ENCODE measurements at regions not wholly inside any gene's neighbourhood (a gene's known extent, or its start where the extent isn't known, plus 50 kb on each side); places are given as distances from the start of the nearest gene placed in this dataset.

DNA sequence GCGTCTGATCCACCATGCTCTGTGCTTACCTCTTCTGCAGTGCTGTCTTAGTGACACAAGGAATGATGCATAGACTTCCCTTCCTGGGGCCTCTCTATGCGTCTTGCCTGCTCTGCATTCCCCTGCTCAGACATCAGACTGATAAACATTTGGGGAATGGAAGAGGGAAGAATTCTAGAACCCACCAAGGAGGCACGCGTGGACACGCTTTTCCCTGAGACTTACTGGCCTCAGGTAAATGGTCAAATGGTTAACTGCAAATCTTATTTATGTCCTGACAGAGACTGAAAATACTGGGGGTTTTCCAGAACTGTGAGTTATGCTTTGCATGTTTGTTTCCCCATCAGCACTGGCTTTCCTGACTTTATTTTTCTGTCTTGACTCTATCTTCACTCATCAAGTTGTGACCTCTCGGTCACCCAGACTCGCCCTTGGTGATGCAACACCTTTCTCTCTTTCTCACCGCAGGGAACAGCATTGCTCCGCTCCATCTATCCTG, 285.9 kb upstream of the FZD8 start:
- Histone ChIP-seq H2AFZ (ENCODE audit: low read length) (no peak overlapping the region), H3K4me3 (replicated peaks in 1 of 4; ENCODE audit: control extremely low read depth in 1 of 4, insufficient read depth in 1 of 4, low read depth in 3 of 4, low read length in 4 of 4) (no peak overlapping the region), H3K4me2 (ENCODE audit: extremely low read depth, insufficient read depth, low read length) (no peak overlapping the region), H3K79me2 (ENCODE audit: control insufficient read depth, insufficient read depth, low read length) (no peaks in the 10 kb centered on the region), H3K4me1 (ENCODE audit: control insufficient read depth, extremely low read depth, insufficient read depth, low read length) (no peaks in the 10 kb centered on the region), H3K36me3 (ENCODE audit: control insufficient read depth, insufficient read depth, low read length) (no peaks in the 10 kb centered on the region), H4K20me1 (ENCODE audit: control insufficient read depth, extremely low read depth, insufficient read depth, low read length) (no peaks in the 10 kb centered on the region), H3K9ac (ENCODE audit: insufficient read depth, low read length) (no peak overlapping the region), H3K27me3 (ENCODE audit: control insufficient read depth, insufficient read depth, low read length) (peaks cover 4% of the 10 kb centered on the region), H3K9me3 (ENCODE audit: control insufficient read depth, insufficient read depth, low read depth, low read length) (no peaks in the 10 kb centered on the region), H3K27ac (ENCODE audit: insufficient read depth, low read length) (no peak overlapping the region)
- TF ChIP-seq, protein P1, sequence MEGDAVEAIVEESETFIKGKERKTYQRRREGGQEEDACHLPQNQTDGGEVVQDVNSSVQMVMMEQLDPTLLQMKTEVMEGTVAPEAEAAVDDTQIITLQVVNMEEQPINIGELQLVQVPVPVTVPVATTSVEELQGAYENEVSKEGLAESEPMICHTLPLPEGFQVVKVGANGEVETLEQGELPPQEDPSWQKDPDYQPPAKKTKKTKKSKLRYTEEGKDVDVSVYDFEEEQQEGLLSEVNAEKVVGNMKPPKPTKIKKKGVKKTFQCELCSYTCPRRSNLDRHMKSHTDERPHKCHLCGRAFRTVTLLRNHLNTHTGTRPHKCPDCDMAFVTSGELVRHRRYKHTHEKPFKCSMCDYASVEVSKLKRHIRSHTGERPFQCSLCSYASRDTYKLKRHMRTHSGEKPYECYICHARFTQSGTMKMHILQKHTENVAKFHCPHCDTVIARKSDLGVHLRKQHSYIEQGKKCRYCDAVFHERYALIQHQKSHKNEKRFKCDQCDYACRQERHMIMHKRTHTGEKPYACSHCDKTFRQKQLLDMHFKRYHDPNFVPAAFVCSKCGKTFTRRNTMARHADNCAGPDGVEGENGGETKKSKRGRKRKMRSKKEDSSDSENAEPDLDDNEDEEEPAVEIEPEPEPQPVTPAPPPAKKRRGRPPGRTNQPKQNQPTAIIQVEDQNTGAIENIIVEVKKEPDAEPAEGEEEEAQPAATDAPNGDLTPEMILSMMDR (conservative IDR thresholded peaks at IDR 0.05 in 1 of 2, IDR thresholded peaks at IDR 0.05 in 1 of 2; ENCODE audit: low read depth in 1 of 2, low read length in 2 of 2): no peak
- no peak for TF ChIP-seq EZH2 (IDR thresholded peaks at IDR 0.05; ENCODE audit: low read length, missing control alignments)
- no peak for DNase-seq (ENCODE audit: low read depth in 2 of 2)

GRCh38 chr10:35927341-35927740, 285.2 kb upstream of the FZD8 start:
- TF ChIP-seq, protein P1 (conservative IDR thresholded peaks at IDR 0.05 in 1 of 2, IDR thresholded peaks at IDR 0.05 in 1 of 2; ENCODE audit: low read depth in 1 of 2, low read length in 2 of 2): no peak
- Histone ChIP-seq H3K79me2 (ENCODE audit: control insufficient read depth, insufficient read depth, low read length) (no peaks in the 10 kb centered on the region), H3K36me3 (ENCODE audit: control insufficient read depth, insufficient read depth, low read length) (no peaks in the 10 kb centered on the region), H3K27me3 (ENCODE audit: control insufficient read depth, insufficient read depth, low read length) (peaks cover 4% of the 10 kb centered on the region), H4K20me1 (ENCODE audit: control insufficient read depth, extremely low read depth, insufficient read depth, low read length) (no peaks in the 10 kb centered on the region), H3K4me3 (replicated peaks in 1 of 4; ENCODE audit: control extremely low read depth in 1 of 4, insufficient read depth in 1 of 4, low read depth in 3 of 4, low read length in 4 of 4) (no peak overlapping the region), H3K27ac (ENCODE audit: insufficient read depth, low read length) (no peak overlapping the region), H3K9ac (ENCODE audit: insufficient read depth, low read length) (no peak overlapping the region), H3K9me3 (ENCODE audit: control insufficient read depth, insufficient read depth, low read depth, low read length) (no peaks in the 10 kb centered on the region), H3K4me1 (ENCODE audit: control insufficient read depth, extremely low read depth, insufficient read depth, low read length) (no peaks in the 10 kb centered on the region), H2AFZ (ENCODE audit: low read length) (no peak overlapping the region), H3K4me2 (ENCODE audit: extremely low read depth, insufficient read depth, low read length) (no peak overlapping the region)
- DNase-seq (ENCODE audit: low read depth in 2 of 2): no peak

DNA sequence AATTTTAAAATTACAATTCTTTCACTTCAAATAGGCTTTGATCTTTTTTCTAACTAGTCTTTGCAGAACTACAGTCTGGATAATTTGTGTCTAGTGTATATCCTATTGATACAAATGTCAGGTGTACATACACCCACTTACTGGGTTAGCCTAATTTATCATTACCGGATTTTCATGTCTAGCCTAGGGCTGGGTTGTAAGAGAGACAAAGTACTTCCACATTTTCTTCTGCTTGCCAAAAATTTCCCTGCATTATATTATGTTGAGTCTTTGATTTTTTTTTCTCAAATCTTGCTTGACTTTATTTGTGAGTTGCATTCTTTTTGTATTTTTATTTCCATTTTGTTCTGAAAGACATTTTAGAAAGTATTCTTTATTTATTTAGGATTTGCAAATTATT, 284.8 kb upstream of the FZD8 start:
- Histone ChIP-seq H3K9ac (ENCODE audit: insufficient read depth, low read length) (no peak overlapping the region), H3K36me3 (ENCODE audit: control insufficient read depth, insufficient read depth, low read length) (no peaks in the 10 kb centered on the region), H3K4me1 (ENCODE audit: control insufficient read depth, extremely low read depth, insufficient read depth, low read length) (no peaks in the 10 kb centered on the region), H3K79me2 (ENCODE audit: control insufficient read depth, insufficient read depth, low read length) (no peaks in the 10 kb centered on the region), H3K4me3 (replicated peaks in 1 of 4; ENCODE audit: control extremely low read depth in 1 of 4, insufficient read depth in 1 of 4, low read depth in 3 of 4, low read length in 4 of 4) (no peak overlapping the region), H3K9me3 (ENCODE audit: control insufficient read depth, insufficient read depth, low read depth, low read length) (no peaks in the 10 kb centered on the region), H3K27ac (ENCODE audit: insufficient read depth, low read length) (no peak overlapping the region), H4K20me1 (ENCODE audit: control insufficient read depth, extremely low read depth, insufficient read depth, low read length) (no peaks in the 10 kb centered on the region), H3K4me2 (ENCODE audit: extremely low read depth, insufficient read depth, low read length) (no peak overlapping the region), H3K27me3 (ENCODE audit: control insufficient read depth, insufficient read depth, low read length) (peaks cover 4% of the 10 kb centered on the region), H2AFZ (ENCODE audit: low read length) (no peak overlapping the region)
- TF ChIP-seq EZH2 (IDR thresholded peaks at IDR 0.05; ENCODE audit: low read length, missing control alignments): no peak
- TF ChIP-seq, protein P1 (conservative IDR thresholded peaks at IDR 0.05 in 1 of 2, IDR thresholded peaks at IDR 0.05 in 1 of 2; ENCODE audit: low read depth in 1 of 2, low read length in 2 of 2): no peak
- no peak for DNase-seq (ENCODE audit: low read depth in 2 of 2)

Data from fibroblast of lung (primary cell).